GM18502 (cell line): ENCODE measurements at regions not wholly inside any gene's neighbourhood (a gene's known extent, or its start where the extent isn't known, plus 50 kb on each side); places are given as distances from the start of the nearest gene placed in this dataset.

ENCODE experiments used
- ATAC-seq: cut with Tn5 transposase; IDR thresholded peaks from one replicate; pipeline ENCODE4 v1.9.1; 2021; ENCODE audit warnings: mild to moderate bottlenecking; ENCODE audit not compliant: unreplicated experiment, poor library complexity

DNA sequence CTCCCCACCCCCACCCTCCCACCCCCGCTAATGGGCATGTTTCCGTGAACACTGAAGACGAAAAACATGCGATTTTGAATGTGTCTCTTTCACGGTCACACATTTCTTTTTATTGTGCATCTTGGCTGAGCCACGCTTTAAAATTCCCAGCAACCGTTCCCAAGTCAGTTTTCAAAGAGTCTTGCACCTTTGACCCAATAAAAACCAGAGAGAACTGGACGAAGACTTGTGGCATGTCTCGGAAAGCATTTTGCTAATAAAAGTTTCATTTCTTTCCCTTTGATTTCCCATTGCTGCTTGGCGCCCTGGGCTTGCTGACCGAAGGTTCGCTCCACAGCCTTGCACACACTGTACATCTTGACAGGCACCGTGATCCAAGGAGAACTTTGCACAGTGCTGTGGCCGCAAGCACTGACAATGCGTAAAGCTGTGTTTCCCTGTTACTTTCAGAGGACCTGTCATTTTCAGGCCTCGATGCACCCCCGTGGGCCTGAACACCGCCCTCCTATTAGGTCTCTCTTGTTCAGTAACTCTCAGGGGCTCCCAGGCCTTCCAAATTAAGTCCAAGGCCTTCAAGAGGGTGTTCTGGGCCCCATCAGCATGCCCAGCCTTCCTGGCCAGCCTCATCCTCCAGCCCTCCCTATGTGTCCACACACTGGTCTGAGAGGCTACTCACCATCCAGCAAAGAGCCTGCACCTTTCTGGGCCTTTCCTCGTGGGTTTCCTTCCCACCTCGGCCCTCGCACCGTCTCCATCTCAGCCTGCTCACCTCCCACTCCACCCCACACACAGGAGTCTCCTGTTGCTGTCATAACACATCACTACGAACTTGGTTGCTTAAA lies 63.4 kb upstream of the DIO3 start:
- no peak for ATAC-seq

DNA sequence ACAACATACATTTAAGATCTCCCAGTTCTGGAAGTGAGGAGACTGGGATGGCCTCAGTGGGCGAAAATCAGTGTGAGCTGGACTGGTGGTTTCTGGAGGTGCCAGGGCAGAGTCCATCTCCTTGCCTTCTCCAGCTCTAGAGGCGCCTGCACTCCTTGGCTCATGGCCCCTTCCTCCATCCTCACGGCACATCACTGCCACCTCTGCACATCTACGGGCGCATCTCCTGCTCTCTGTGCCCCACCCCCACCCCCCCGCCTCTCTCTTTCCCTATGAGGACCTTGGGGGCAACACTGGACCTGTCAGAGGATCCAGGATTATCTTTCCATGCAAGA lies 62.8 kb upstream of the DIO3 start:
- ATAC-seq, result no peak

DNA sequence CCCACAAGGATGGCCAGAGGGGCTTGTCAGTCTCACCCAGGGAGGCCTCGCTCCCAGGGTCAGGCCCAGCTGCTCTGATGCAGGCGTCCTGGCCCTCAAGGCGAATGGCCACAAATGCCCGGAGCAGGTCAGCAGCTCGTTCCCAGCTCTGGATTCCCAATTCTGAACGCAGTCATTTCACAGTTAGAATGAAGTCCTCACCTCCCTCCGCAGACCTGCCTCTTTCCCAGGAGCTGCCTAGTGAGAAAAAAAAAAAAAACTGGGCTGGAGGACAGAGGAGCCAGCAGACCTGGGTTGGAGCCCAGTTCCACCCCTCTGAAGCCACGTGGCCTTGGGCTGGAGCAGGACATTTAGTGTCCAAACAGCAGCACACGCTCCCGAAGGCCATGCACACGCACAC lies 62.2 kb upstream of the DIO3 start:
- no peak for ATAC-seq

DNA sequence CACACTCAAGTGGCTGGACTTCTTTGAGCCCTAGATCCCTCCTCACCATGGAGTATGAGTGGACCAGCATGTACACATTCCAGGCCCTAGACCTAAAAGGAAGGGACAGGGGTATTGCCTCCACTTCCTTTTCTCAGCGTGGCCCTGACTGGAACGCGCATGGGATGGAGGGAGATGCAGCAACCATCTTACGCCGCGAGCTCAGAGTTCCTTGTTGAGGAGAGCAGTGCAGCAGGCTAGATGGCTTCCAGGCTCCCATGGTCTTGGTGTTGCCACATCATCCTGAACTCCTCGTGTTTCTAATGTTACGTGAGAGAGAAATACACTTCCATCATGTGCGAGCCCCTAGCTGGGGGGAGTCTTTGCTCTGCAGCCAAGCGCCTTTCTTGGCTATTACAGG lies 61.8 kb upstream of the DIO3 start:
- no peak for ATAC-seq

DNA sequence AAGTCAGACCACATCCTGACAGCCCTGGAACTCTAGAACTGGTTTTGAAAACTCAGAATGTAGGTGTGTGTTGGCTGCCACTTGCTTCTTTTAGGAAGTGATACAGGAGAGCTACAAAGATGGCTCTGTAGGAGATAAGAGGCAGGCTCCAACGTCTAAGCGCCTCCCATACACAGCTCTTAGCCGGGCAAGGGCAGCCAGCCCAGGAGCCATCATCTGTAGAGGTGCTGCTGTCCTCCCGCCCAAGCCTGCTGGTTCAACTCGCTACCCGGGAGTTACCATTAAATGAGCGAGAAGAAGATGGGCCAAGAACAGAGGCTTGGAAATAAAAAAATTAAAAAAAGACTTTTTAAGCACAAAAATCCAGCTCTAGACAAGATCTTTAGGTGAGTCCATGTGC lies 61.2 kb upstream of the DIO3 start:
- no peak for ATAC-seq

DNA sequence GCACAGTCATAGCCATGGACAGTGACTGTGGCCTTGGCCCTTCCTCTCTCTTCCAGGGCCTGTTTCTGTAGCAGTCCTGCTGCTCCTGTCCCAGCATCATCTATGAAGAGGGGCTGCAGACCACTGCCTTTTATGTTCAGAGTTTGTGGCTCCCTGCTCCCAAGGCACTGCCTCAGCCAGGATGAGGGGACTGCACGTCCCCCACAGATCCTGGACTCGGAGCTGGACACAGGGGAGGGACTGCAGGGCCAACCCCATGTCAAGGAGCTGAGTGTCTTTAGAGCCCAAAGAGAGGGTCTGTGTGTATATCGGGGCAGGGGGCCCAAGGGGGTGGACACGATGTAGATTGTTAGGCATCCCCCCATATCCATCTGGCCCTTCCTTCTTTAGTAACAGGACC lies 60.6 kb upstream of the DIO3 start:
- no peak for ATAC-seq

DNA sequence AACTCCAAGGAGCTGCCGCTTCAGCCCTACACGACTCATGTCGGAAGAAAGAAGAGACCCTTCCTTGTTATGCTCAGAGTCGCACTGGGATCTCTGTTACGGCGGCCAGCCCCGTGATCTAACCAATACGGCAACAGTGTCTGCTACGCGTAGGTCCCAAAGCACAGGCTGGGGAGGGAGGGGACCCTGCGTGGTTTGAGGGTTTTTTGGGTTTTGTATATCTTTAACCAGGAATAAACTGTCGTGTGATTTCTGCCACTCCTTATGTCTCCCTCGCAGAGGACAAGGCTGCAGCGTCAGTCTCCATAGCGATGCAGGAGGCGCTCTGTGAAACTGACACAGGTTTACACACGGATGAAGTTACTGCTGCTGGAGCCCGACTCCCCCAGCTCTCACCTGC lies 60.0 kb upstream of the DIO3 start:
- ATAC-seq, result no peak

DNA sequence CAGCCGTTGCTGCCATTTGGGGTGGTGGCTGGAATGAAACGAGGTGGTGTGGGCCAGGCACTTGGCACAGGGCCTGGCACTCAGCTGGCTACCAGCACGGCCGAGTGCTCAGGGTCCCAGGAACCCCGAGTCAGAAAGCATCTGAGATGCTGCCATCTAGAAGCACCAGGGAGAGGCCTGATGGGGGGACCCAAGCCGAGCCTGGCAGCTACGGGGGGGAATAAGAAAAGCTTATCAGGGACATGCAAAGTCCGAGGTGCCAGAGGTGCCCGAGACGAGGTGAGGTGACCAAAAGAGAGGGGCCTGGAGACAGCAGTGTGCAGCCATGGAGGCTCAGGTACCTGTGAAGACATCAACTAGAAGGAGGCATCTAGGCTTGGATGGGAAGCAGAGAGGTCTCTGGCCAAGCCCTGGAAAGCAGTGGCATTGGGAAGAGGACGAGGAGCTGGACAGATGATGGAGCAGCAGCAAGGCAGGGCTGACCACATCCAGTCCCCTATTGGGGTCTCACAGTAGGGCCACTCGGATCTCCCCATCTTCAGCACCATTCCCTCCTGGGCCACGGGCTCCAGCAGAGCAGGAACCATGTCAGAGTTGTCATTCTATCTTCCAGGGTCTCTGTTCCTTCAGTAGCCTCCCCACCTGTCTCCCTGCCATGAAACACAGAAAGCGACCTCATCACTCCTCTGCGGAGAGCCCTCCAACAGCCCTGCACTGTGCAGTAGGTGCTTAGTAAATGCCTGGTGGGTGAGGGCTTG lies 59.3 kb upstream of the DIO3 start:
- ATAC-seq, result no peak

DNA sequence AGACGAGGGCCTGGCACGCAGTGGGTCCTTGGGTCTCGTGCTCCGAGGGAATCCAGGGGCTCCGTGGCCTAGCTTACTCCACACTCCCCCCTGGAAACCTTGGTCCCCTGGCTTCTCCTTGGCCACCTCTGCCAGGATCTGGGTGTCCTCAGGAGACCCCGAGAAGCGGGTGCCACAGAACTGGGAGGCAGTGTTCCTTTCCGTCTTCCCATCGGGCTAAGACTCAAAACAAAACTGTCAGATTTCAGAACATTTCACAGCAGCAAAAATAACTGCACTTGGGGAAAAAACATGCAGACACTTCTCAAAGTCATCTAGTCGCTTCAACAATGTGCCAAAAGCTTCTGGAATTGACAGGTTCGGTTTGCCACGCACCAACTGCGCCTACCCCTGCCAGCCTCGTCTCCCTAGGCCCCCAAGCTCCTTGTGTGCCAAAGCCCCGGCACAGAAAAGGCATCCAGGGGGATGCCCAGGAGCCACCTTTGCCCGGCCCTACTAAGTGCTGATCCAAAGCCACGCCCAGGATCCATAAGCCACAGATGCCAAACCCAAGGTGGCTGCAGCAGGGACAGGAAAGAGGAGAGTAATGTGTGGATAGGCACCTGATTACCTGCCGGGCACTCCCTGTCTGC lies 58.4 kb upstream of the DIO3 start:
- ATAC-seq, result no peak

DNA sequence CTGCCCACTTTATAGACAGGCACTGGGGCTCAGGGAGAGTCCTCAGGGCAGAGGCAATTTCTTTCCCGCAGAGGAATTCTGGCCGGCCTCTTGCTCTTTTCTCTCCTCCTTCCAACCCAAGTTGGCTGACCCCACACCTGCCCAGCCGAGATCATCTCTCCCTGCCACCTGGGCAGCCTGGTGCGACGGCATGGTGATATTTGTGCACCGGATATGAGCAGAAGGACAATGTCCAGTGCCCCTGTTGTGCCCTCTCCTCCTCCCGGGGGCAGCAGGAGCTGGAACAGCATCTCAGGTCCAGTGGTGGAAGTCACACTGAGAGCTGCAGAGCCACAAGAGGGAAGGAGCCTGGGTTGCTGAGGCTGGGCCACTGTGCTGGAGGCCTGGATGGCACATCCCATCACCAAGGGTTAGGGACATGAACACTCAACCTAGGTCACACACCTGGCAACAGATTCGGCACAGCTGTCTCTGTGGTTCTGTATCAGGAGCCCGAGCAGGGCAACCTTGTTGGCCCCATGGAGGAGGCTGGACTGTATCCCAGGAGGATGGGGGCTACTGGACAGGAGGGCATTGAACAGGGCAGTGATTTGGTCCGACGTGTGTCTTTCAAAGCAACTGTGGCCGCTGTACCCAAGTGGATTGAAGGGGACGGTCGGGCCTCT lies 57.7 kb upstream of the DIO3 start:
- no peak for ATAC-seq

DNA sequence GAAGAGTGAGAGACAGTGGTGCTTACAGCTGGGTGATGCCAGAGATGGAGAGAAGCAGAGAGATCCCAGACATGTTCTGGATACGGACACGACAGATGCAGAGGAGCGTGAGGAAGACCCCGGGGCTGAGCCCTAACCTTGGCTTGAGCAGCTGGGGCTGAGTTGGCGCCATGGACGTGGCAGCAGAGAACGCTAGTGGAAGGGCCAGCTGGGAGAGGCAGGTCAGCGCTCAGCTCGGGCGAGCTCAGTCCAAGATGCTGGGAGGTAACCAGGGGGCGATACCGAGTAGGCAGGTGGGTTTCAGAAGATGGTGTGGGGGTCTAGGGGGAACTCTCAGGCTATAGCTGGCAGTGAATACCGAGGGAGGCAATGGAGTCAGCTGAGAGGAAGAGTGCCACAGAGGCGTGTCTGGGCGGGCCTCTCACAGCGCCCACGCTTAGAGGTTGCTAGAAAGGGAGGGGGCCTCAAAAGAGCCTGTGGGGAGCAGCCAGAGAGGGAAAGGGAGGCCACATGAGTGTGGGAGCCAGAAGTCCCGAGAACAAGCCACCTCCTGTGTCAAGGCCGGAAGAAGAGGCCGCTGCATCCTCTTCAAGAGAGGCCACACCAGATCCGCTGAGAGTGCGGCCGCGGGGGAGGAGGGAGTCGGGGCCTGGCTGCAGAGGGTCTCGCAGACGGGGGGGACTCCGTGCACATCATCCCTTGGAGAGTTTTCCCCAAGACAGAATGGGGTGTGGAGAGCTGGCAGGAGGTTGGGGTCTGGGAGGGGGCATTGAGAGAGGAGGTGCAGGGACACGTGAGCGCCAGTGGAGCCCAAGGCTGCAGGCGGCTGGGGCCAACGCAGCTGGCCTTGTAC lies 57.0 kb upstream of the DIO3 start:
- ATAC-seq, result no peak

DNA sequence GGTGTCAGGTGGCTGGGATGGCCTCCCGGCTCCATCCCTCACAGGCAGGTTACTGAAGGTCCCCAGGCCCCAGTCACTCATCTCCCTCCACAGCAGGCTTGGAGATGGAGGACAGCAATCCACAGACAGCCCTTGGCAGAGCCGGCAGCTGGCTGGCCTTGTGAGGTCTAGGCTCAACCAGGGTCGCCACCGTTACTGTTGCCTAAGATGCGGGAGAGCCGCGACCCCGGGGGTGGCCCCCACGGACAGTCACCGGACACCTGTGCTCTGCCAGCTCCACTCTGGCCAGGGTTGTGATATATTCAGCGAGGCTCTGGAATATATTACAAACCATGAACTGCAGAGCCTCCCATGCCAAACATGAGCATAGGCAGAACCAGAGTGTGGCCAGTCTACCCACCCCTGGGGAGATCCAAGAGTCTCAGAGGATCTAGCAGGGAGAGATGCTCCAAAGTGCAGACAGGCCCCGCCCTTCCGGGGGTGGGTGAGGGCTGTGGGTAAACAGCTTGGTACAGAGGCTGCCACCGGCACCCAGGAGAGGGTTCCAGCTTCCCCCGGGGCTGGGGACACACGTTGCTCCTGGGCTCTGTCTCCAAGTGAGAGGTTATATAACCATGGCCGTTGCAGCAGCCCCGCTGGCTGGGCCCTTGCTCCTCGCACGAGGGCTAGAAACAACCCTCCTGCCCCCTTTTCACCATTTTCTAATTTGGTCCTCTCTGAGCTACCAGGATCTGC lies 55.9 kb upstream of the DIO3 start:
- no peak for ATAC-seq

DNA sequence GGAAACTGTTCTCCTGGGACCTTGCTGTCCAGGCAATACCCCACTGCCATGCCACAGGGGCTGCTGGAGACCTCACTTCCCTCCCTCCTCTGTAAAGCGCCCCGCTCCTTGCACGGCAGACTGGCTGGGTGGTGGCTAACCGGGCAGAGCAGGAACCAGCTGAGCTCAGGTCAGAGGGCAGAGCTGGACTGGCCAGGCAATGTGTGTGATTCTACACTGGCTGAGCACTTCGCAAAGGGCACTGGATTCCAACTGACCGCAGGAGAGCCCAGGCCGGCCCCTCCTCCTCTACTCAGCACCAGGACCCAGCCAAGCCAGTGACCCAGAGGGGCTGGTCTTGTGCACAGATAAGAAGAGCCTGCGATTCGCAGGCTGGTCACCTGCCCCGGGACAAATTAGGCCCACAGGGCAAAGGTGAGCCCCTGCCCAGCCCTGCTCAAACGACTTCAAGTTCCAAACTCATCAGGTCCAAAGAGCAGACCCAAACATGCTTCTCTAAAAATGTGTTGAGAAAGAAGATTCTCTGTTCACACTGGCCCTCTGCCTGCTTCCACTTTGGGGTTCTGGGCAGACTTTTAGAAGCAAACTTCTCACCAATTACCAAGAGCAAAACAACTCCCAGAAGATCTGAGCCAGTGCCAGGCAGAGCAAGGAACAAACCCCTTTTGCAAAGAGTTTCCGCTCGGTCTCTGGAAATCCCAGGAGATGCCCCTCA lies 54.9 kb upstream of the DIO3 start:
- ATAC-seq, result no peak

DNA sequence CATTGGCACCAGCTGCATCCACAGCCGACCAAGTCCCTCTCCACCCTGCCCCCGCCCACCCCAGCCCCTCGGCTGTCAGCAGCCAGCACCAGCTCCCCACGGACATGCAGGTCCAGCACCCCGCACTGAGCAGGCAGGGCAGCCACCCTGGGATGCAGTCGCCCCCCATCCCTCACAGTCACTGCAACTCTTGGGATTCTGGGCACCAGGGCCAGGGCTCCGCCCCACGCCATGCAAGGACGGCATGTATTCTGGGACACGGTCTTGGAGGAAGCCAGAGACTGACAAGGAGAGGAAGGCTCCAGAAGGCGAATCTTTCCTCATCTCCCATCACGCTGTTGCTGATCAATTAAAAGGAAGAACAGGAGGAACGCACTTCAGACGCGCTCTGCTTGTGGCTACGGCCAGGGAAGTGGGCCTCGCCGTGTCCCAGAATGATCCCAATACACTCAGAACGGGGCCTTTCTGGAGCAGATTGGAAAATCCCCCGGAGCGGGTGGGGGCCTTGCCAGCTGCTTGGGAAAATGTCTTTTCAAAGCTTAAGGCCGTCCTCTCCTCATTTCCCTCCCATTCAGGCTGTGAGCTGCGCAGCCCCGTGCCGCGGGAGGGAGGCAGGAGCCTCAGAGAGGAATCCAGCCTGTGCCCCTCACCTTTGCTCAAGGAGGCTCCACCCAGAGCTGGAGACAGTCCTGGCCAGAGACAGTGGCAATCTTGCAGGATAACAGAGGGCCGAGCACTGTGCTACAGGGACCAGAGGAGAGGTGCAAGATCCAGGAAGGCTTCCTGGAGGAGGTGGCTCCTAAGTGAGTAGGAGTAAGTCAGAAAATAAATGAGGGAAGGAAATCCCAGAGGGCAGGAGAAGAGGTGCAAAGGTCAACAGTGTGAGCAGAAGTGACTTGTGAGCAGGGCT lies 54.1 kb upstream of the DIO3 start:
- no peak for ATAC-seq

DNA sequence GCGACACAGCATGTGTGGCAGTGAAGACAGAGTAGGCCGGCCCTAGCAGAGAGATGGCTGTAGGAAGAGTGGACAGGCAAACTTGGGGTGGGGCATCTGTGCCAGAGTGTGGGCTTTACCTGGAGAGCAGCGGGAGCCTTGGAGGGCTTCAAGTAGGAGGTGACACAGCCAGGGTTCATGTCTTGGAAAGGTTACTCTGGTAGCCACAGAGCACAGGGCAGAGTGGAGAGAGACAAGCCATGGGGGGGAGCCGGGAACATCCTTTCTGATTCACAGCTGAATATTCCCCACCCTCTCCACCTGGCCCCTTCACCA lies 53.5 kb upstream of the DIO3 start:
- no peak for ATAC-seq

DNA sequence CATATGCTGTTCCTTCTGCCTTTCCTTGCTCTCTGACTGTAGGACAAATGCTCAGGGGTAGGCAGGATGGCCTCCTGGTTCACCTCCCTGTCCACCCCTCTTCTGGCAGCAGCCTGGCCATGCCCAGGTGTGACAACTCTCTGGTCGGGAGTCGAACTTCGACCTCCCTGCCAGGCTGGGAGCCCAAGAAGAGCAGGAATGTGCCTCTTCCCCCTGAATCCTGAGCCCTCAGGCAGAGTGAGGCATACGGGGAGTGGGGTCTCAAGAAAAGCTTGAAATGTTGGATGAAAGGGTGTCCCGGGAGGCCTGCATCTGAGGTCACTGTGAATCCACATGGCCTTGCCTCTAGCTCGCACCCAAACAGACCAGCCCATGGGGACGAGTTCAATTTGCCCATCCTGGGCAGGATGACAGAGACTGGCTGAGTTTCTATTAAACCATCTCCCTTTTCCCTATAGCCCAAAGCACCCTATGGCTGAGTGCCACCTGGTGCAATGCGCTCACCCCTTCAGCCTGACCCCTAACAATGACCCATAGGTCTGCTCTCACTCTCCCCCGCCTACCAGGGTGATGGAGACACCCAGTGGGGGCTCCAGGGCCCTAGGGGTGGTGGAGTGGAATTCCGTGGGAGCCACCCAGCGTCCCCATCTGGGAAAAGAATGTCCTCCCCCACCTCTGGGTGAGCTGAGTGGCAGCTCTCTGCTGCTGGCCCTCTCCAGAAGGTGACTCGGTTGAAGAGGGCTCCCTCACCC lies 52.9 kb upstream of the DIO3 start:
- no peak for ATAC-seq
